SU-DHL-6 (cell line): ENCODE measurements at regions not wholly inside any gene's neighbourhood (a gene's known extent, or its start where the extent isn't known, plus 50 kb on each side); places are given as distances from the start of the nearest gene placed in this dataset.

Experiments used
- H2AFZ ChIP-seq: fragments of 200-600 bp; sonication (generic); 2 replicates; pipeline ENCODE4 v1.6.1; 2014; ENCODE audit warnings: low read depth, mild to moderate bottlenecking, moderate library complexity, mixed read lengths, antibody characterized with exemption, low read length; ENCODE audit not compliant: severe bottlenecking
- H3F3A ChIP-seq: fragments of 200-600 bp; shearing (Covaris generic); 2 replicates; pipeline ENCODE4 v1.6.0; 2016; ENCODE audit warnings: antibody characterized with exemption, mild to moderate bottlenecking; ENCODE audit not compliant: insufficient read depth
- H3K27ac ChIP-seq: fragments of 200-600 bp; sonication (generic); 2 replicates; pipeline ENCODE4 v1.5.1; 2016; ENCODE audit warnings: low read depth, mild to moderate bottlenecking, low read length, moderate library complexity, mixed read lengths
- H3K27me3 ChIP-seq: fragments of 200-600 bp; sonication (generic), shearing (Covaris generic); 2 replicates; pipeline ENCODE4 v1.6.0; 2014; ENCODE audit warnings: mild to moderate bottlenecking, low read length
- H3K36me3 ChIP-seq: fragments of 200-600 bp; sonication (generic); 2 replicates; pipeline ENCODE4 v1.6.1; 2014; ENCODE audit warnings: mild to moderate bottlenecking, low read length, mixed read lengths
- H3K4me2 ChIP-seq: fragments of 300-600, 200-600 bp; shearing (Covaris generic), sonication (generic); 2 replicates; pipeline ENCODE4 v1.6.0; 2014; ENCODE audit warnings: low read length, low read depth, mild to moderate bottlenecking; ENCODE audit not compliant: poor library complexity, severe bottlenecking
- H3K4me3 ChIP-seq: fragments of 200-600 bp; sonication (generic); 2 replicates; pipeline ENCODE4 v1.5.1; 2014; ENCODE audit warnings: antibody characterized with exemption, low read length, mild to moderate bottlenecking, mixed read lengths; ENCODE audit not compliant: insufficient read depth, poor library complexity, severe bottlenecking
- H3K79me2 ChIP-seq: fragments of 200-600 bp; sonication (generic); 2 replicates; pipeline ENCODE4 v1.6.1; 2014; ENCODE audit warnings: mild to moderate bottlenecking, low read length, moderate library complexity; ENCODE audit not compliant: insufficient read depth
- H3K9ac ChIP-seq: fragments of 200-600 bp; sonication (generic); 2 replicates; pipeline ENCODE4 v1.7.0; 2014; ENCODE audit warnings: mild to moderate bottlenecking, low read length
- H3K9me2 ChIP-seq: fragments of 200-600 bp; sonication (generic); replicated peaks from 2 replicates; pipeline ENCODE4 v1.6.1; 2014; ENCODE audit warnings: low read length; ENCODE audit not compliant: insufficient read depth
- H3K9me3 ChIP-seq: fragments of 200-600 bp; sonication (generic); 2 replicates; pipeline ENCODE4 v1.6.1; 2014; ENCODE audit warnings: low read length, mixed read lengths; ENCODE audit not compliant: insufficient read depth
- H4K20me1 ChIP-seq: fragments of 200-600 bp; sonication (generic); 2 replicates; pipeline ENCODE4 v1.6.1; 2014; ENCODE audit warnings: low read depth, mild to moderate bottlenecking, antibody characterized with exemption, low read length, moderate library complexity, mixed read lengths
- CTCF ChIP-seq: fragments of 200-600 bp; sonication (generic); IDR thresholded peaks from one replicate; pipeline ENCODE4 v1.5.1; 2017; ENCODE audit warnings: antibody characterized with exemption, mild to moderate bottlenecking, low read length, moderate library complexity; ENCODE audit not compliant: insufficient read depth, poor library complexity, severe bottlenecking
- EZH2phosphoT487 ChIP-seq: fragments of 200-600 bp; sonication (generic), shearing (Covaris generic); conservative IDR thresholded peaks from 2 replicates; pipeline ENCODE4 v1.6.1; 2018; ENCODE audit warnings: mild to moderate bottlenecking, antibody characterized with exemption, low read length, moderate library complexity, mixed read lengths

GRCh38 chr15:89395031-89395430, 60.4 kb upstream of the POLG start:
- Histone ChIP-seq H3K4me3 (no peak overlapping the region), H3K9me2 (no peaks in the 10 kb centered on the region), H2AFZ (no peak overlapping the region), H3K9ac (no peak overlapping the region), H3K4me2 (no peak overlapping the region), H3K79me2 (no peaks in the 10 kb centered on the region), H3K9me3 (no peaks in the 10 kb centered on the region), H3K27me3 (no peaks in the 10 kb centered on the region), H3F3A (no peaks in the 10 kb centered on the region), H3K36me3 (no peaks in the 10 kb centered on the region), H4K20me1 (no peaks in the 10 kb centered on the region), H3K27ac (no peak overlapping the region)
- TF ChIP-seq CTCF: no peak
- TF ChIP-seq EZH2phosphoT487: no peak

GRCh38 chr15:89393056-89393455, 58.4 kb upstream of the POLG start:
- Histone ChIP-seq H3K79me2 (no peaks in the 10 kb centered on the region), H2AFZ (no peak overlapping the region), H3K27ac (no peak overlapping the region), H3K9me3 (no peaks in the 10 kb centered on the region), H4K20me1 (no peaks in the 10 kb centered on the region), H3F3A (no peaks in the 10 kb centered on the region), H3K4me2 (no peak overlapping the region), H3K27me3 (no peaks in the 10 kb centered on the region), H3K9me2 (no peaks in the 10 kb centered on the region), H3K9ac (no peak overlapping the region), H3K4me3 (no peak overlapping the region), H3K36me3 (no peaks in the 10 kb centered on the region)
- TF ChIP-seq CTCF (no peak), EZH2phosphoT487 (no peak)

GRCh38 chr15:89391685-89392257, 57.1 kb upstream of the POLG start:
- Histone ChIP-seq H3K36me3 (no peaks in the 10 kb centered on the region), H3K79me2 (no peaks in the 10 kb centered on the region), H3K9ac (no peak overlapping the region), H2AFZ (no peak overlapping the region), H3K27me3 (no peaks in the 10 kb centered on the region), H3K4me2 (no peak overlapping the region), H3K4me3 (no peak overlapping the region), H3K9me3 (no peaks in the 10 kb centered on the region), H3K27ac (no peak overlapping the region), H3K9me2 (no peaks in the 10 kb centered on the region), H3F3A (no peaks in the 10 kb centered on the region), H4K20me1 (no peaks in the 10 kb centered on the region)
- no peak for TF ChIP-seq CTCF
- TF ChIP-seq EZH2phosphoT487: no peak
